Esophagus squamous epithelium (tissue), 5 donors: ENCODE measurements at regions not wholly inside any gene's neighbourhood (a gene's known extent, or its start where the extent isn't known, plus 50 kb on each side); places are given as distances from the start of the nearest gene placed in this dataset.

Source experiments
- DNase-seq: peaks from one replicate; lab custom pipeline; 2025; lab: John Stamatoyannopoulos, UW
- H3K27ac ChIP-seq, 4 donors: fragments of 200-600 bp; sonication (generic); one replicate each; pipeline ENCODE4 v1.5.1; 2016 to 2019; ENCODE audit warnings: mild to moderate bottlenecking in 1 of 4
- H3K27me3 ChIP-seq, 4 donors: fragments of 200-600 bp; sonication (generic); 1 replicate in 3 of 4; 2 replicates in 1 of 4; pipeline versions ENCODE4 v1.5.1 to v1.6.0; 2017 to 2021; ENCODE audit warnings: antibody characterized with exemption in 1 of 4
- H3K36me3 ChIP-seq, 3 donors: fragments of 200-600 bp; sonication (generic); one replicate each; pipeline ENCODE4 v1.5.1; 2016 to 2019
- H3K4me1 ChIP-seq, 3 donors: fragments of 200-600 bp; sonication (generic); one replicate each; pipeline ENCODE4 v1.5.1; 2017 to 2019
- H3K4me3 ChIP-seq, 4 donors: fragments of 200-600 bp; sonication (generic); 1 replicate in 3 of 4; 2 replicates in 1 of 4; pipeline ENCODE4 v1.5.1; 2016 to 2019; ENCODE audit warnings: mild to moderate bottlenecking in 2 of 4, moderate library complexity in 1 of 4
- H3K9me3 ChIP-seq, 3 donors: fragments of 200-600 bp; sonication (generic); one replicate each; pipeline ENCODE4 v1.5.1; 2016 to 2019
- POLR2A ChIP-seq, 4 donors: fragments of 450-650 bp; IDR thresholded peaks; one replicate each; pipeline ENCODE4 v1.6.1; 2017; ENCODE audit warnings: antibody characterized with exemption in 4 of 4, mild to moderate bottlenecking in 4 of 4, moderate library complexity in 3 of 4
- WGBS, 2 donors: methylation state at CpG; one replicate each; pipeline ENCODE4 v1.1.5; 2018; 5-methylcytosine and 5-hydroxymethylcytosine counted together
- intact Hi-C: fragments of 100-400 bp; cut with DNase I; formaldehyde crosslinking; loops from one replicate; pipeline ENCODE4 v1.15.0; 2022
- TF ChIP-seq, protein P1 (sequence below), 6 experiments: fragments of 450-650 bp in 4 of 6; fragments of 200-600 bp in 2 of 6; sonication (generic) in 2 of 6; IDR thresholded peaks; one replicate each; pipeline ENCODE4 v1.5.1; 2016 to 2019; ENCODE audit warnings: antibody characterized with exemption in 6 of 6, mild to moderate bottlenecking in 4 of 6, moderate library complexity in 4 of 6
- donor health status: DM: yes; HTN: yes; CAD: no.

DNA sequence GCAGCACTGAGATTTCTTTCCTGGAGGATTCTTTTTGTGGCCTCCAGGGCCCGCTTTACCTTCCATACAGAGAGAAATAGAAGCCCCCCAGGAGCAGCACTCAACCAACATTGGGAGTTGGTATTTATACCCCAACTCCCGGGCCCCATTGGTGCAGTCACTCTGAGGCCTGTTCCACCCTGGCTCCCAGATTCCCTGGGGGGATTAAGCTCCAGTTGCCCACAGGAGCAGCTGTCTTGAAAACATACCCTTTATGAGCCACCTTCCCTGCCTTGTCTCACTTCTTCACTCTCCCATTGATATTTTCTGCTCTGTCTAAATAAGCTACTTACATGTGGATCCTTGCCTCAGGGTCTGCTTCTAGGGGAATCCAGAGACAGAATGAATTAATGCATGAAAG, 167.8 kb downstream of the KATNIP start:
- peaks cover 0 to 31% (median 15%) of the 10 kb centered on the region in 3 donors for H3K4me1 ChIP-seq
- no peak overlapping the region for H3K4me3 ChIP-seq
- intact Hi-C loops = no loop called here
- no peak for TF ChIP-seq POLR2A (IDR thresholded peaks at IDR 0.05)
- TF ChIP-seq, protein P1, sequence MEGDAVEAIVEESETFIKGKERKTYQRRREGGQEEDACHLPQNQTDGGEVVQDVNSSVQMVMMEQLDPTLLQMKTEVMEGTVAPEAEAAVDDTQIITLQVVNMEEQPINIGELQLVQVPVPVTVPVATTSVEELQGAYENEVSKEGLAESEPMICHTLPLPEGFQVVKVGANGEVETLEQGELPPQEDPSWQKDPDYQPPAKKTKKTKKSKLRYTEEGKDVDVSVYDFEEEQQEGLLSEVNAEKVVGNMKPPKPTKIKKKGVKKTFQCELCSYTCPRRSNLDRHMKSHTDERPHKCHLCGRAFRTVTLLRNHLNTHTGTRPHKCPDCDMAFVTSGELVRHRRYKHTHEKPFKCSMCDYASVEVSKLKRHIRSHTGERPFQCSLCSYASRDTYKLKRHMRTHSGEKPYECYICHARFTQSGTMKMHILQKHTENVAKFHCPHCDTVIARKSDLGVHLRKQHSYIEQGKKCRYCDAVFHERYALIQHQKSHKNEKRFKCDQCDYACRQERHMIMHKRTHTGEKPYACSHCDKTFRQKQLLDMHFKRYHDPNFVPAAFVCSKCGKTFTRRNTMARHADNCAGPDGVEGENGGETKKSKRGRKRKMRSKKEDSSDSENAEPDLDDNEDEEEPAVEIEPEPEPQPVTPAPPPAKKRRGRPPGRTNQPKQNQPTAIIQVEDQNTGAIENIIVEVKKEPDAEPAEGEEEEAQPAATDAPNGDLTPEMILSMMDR (IDR thresholded peaks at IDR 0.05) = no peak
- H3K36me3 ChIP-seq = peaks cover 0 to 11% (median 0%) of the 10 kb centered on the region in 3 donors
- no peak for DNase-seq
- WGBS, 2 donors = 88 to 100% methylated on average over 2 of the region's 2 CpGs
- H3K27ac ChIP-seq = peak overlapping the region in 1 of 4 donors; percentile 17
- no peaks in the 10 kb centered on the region for H3K9me3 ChIP-seq
- no peaks in the 10 kb centered on the region for H3K27me3 ChIP-seq

DNA sequence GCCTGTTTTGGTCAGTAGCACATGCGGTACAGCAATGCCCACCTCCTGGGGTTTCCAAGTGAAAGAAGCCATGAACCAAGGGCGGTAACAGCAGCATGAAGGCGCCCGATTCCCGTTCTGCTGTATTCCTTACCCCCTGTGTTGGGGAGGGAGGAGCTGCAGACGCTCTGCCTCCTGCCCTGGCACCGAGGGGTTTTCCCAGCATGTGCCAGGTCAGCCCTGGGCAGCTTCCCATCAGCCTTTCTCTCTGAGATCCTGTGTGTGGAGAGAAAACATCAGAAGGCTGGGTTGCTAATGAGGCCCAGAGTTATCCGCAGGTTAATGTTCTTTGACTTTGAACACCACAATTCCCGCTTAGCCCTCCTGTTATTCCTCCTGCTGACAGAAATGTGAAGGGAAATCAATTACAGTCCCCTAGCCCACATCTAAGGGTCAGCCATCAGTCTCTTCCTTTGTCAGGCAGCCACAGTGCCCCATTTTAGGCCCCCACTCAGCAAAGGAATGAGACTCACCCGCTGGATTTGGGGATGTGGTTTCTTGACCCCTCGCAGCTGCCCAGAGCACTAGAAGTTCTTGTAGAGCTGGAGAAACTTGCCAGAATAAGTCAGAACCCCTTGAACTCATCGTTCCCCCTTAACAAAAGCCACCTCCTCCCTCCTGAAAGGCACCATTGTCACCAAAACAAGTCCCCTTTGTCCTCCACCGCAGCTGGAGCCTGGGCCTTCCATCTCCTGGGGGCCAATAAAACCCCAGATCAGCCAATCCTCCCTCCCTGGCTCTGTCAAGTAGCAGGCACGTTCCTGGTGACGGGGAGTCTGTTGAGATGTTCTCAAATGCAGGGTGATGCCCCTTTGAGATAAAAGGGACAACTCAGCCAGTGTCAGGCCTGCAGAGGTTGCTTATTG, 168.5 kb downstream of the KATNIP start:
- Histone ChIP-seq H3K4me3 (no peak overlapping the region), H3K36me3 (peaks cover 0 to 12% (median 0%) of the 10 kb centered on the region in 3 donors), H3K4me1 (peaks cover 0 to 37% (median 15%) of the 10 kb centered on the region in 3 donors), H3K27me3 (no peaks in the 10 kb centered on the region), H3K27ac (peak overlapping the region in 1 of 4 donors; percentile 17), H3K9me3 (no peaks in the 10 kb centered on the region)
- 90 to 93% methylated on average over 6 to 8 of the region's 15 CpGs for WGBS, 2 donors
- TF ChIP-seq, protein P1 (IDR thresholded peaks at IDR 0.05) = no peak
- TF ChIP-seq POLR2A (IDR thresholded peaks at IDR 0.05) = no peak
- DNase-seq = no peak
- intact Hi-C loops = no loop called here

DNA sequence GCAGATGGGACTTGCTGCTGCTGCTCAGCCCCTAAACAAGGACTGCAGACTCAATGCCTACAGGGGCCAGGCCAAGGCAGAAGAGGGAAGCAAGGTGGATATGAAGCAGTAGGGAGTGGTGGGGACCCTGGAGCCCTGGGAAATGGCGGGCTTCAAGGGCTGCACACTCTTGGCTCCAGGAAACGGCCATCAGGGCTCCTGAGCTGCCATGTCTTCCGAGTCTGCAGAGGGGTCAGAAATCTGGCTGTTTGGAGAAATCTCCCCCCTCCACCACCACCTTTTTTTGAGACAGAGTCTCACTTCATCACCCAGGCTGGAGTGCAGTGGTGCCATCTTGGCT, 169.1 kb downstream of the KATNIP start:
- TF ChIP-seq POLR2A (IDR thresholded peaks at IDR 0.05) = no peak
- TF ChIP-seq, protein P1 (IDR thresholded peaks at IDR 0.05) = no peak
- intact Hi-C loops = no loop called here
- Histone ChIP-seq H3K4me1 (peaks cover 2 to 44% (median 21%) of the 10 kb centered on the region in 3 donors), H3K9me3 (no peaks in the 10 kb centered on the region), H3K27me3 (no peaks in the 10 kb centered on the region), H3K27ac (no peak overlapping the region), H3K36me3 (peaks cover 0 to 12% (median 0%) of the 10 kb centered on the region in 3 donors), H3K4me3 (no peak overlapping the region)
- no peak for DNase-seq
- 96 to 100% methylated on average over 3 of the region's 3 CpGs for WGBS, 2 donors

DNA sequence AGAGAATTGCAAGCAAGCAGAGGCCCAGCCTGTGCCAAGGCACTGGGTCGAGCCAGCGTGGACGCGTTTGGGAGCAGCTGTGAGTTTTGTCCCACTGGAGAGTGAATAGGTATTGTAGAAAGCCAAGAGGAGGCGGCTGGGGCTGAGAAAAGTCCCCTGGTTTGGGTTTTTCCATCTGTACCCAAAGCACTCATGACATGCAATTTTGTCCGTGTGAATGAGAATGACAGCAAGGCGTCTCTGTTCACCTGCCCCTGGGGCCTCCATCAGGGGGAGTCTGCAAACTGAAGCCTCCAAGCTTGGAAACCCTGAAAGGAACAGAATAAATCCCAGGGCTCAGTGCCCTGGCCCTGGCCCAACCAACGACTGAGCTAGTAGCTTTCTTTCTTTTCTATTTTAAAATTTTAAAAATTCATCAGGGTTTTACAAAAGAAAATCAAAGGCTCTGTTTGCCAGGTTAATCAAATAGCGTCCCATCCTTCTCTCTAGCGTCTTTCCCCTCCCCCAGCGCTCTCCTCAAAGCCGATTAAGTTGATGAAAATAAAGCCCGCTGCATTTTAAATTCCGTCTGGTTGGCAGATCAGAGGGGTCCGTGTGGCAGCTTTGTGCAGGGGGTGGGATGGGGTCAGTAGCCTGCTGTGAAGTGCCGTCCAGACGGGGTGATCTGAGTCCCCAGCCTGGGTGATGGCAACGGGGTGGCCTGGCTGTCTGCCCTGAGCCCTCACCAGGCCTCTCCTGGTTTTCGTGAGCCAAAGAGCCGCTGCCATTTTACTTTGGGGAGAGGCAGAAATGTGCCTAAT, 171.0 kb downstream of the KATNIP start:
- H3K9me3 ChIP-seq = no peaks in the 10 kb centered on the region
- TF ChIP-seq, protein P1 (IDR thresholded peaks at IDR 0.05) = no peak
- TF ChIP-seq POLR2A (IDR thresholded peaks at IDR 0.05) = no peak
- H3K36me3 ChIP-seq = peaks cover 0 to 16% (median 0%) of the 10 kb centered on the region in 3 donors
- no peak for DNase-seq
- intact Hi-C loops = no loop called here
- peak overlapping the region in 3 of 4 donors; percentile 19 to 40 (median 27) for H3K4me3 ChIP-seq
- 67 to 72% methylated on average over 19 to 20 of the region's 20 CpGs for WGBS, 2 donors
- H3K4me1 ChIP-seq = peaks cover 5 to 58% (median 30%) of the 10 kb centered on the region in 3 donors
- H3K27me3 ChIP-seq = no peaks in the 10 kb centered on the region
- peak overlapping the region; percentile 33 to 88 (median 82) for H3K27ac ChIP-seq
